ENCODE measurements at regions not wholly inside any gene's neighbourhood (a gene's known extent, or its start where the extent isn't known, plus 50 kb on each side); places are given as distances from the start of the nearest gene placed in this dataset.
"Not testable (repeated sequence)": the region's sequence is repeated elsewhere in the genome, so short reads cannot be mapped to it uniquely, and the experiment has no call there.

DNA sequence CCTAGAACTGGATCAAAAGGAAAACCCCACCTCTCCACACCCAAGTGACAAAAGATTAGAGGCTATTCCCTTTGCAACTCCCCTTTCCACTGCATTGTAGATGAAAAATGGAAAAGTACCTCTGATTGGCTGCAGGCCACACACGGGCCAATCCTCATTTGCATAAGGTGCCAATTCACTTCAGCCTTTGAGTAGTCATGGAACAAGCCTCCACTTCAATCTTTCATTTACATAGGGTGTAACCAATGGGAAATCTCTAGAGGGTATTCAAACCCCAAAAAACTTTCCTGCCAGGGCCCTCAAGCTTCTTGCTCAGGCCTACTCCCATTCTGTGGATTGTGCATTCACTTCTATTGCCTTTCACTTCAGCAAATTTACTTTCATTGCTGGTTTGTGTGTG is 122.3 kb upstream of the KCND3 start:
- TF ChIP-seq, protein P1, sequence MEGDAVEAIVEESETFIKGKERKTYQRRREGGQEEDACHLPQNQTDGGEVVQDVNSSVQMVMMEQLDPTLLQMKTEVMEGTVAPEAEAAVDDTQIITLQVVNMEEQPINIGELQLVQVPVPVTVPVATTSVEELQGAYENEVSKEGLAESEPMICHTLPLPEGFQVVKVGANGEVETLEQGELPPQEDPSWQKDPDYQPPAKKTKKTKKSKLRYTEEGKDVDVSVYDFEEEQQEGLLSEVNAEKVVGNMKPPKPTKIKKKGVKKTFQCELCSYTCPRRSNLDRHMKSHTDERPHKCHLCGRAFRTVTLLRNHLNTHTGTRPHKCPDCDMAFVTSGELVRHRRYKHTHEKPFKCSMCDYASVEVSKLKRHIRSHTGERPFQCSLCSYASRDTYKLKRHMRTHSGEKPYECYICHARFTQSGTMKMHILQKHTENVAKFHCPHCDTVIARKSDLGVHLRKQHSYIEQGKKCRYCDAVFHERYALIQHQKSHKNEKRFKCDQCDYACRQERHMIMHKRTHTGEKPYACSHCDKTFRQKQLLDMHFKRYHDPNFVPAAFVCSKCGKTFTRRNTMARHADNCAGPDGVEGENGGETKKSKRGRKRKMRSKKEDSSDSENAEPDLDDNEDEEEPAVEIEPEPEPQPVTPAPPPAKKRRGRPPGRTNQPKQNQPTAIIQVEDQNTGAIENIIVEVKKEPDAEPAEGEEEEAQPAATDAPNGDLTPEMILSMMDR (IDR thresholded peaks at IDR 0.05; ENCODE audit: unreplicated experiment): no peak
- Mint-ChIP-seq H3K4me1 (ENCODE audit: low read depth) (peaks cover 2% of the 10 kb centered on the region), H3K27me3 (no peaks in the 10 kb centered on the region), H3K36me3 (ENCODE audit: insufficient read depth) (no peaks in the 10 kb centered on the region), H3K27ac (no peak overlapping the region), H3K4me3 (ENCODE audit: low read depth) (no peak overlapping the region), H3K9me3 (ENCODE audit: low read depth) (no peaks in the 10 kb centered on the region)
- DNase-seq (ENCODE audit: low spot score, unreplicated experiment): no peak

DNA sequence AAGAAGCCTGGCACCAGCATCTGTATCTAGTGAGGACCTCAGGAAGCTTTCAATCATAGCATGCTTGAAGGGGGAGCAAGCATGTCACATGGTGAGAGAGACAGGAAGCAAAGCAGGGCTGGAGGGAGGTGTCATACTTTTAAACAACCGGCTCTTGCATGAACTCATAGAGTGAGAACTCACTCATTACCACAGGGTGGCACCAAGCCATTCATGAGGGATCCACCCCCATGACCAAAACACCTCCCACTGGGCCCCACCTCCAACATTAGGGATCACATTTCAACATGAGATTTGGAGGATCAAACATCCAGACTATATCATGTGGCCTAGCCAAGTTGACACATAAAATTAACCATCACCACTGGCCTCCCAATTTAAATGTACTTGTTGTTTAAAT is 125.1 kb upstream of the KCND3 start:
- no peak overlapping the region for H3K4me3 Mint-ChIP-seq (ENCODE audit: low read depth)
- peaks cover 2% of the 10 kb centered on the region for H3K4me1 Mint-ChIP-seq (ENCODE audit: low read depth)
- no peak for DNase-seq (ENCODE audit: low spot score, unreplicated experiment)
- H3K36me3 Mint-ChIP-seq (ENCODE audit: insufficient read depth): no peaks in the 10 kb centered on the region
- no peaks in the 10 kb centered on the region for H3K9me3 Mint-ChIP-seq (ENCODE audit: low read depth)
- no peak overlapping the region for H3K27ac Mint-ChIP-seq
- no peaks in the 10 kb centered on the region for H3K27me3 Mint-ChIP-seq
- TF ChIP-seq, protein P1 (IDR thresholded peaks at IDR 0.05; ENCODE audit: unreplicated experiment): no peak

DNA sequence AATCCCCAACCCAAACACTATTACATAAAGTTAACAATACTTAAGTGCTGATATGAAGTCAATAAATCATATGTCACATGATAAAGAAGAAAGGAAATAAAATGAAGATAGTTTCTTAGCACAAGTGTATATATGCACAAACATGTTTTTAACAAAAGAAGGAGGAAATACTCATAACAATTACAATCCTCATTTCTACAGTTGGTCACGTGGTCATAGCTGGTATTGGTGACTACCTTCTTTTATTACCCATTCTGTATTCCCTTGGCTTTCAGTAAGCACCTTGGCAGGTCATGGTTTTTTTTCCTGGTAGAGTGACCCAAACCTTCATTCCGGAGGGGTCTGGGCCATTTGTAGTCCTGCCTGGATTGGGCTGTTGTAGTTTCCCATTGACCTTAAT is 137.1 kb upstream of the KCND3 start:
- DNase-seq (ENCODE audit: low spot score, unreplicated experiment): no peak
- no peak overlapping the region for H3K27ac Mint-ChIP-seq
- TF ChIP-seq, protein P1 (IDR thresholded peaks at IDR 0.05; ENCODE audit: unreplicated experiment): no peak
- H3K27me3 Mint-ChIP-seq: peaks cover 1% of the 10 kb centered on the region
- H3K4me3 Mint-ChIP-seq (ENCODE audit: low read depth): no peak overlapping the region
- no peaks in the 10 kb centered on the region for H3K9me3 Mint-ChIP-seq (ENCODE audit: low read depth)
- no peaks in the 10 kb centered on the region for H3K4me1 Mint-ChIP-seq (ENCODE audit: low read depth)
- no peaks in the 10 kb centered on the region for H3K36me3 Mint-ChIP-seq (ENCODE audit: insufficient read depth)

DNA sequence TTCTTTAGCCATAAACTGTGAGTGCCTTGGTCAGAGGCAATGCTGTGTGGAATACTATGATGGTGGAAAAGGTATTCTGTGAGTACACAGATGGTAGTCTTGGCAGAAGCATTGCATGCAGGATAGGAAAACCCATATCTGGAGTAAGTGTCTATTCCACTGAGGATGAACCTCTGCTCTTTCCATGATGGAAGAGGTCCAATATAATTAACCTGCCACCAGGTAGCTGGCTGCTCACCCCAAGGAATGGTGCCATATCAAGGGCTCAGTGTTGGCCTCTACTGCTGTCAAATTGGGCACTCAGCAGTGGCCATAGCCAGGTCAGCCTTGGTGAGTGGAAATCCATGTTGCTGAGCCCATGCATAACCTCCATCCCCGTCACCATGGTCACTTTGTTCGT is 138.1 kb upstream of the KCND3 start:
- H3K36me3 Mint-ChIP-seq (ENCODE audit: insufficient read depth); H3K9me3 Mint-ChIP-seq (ENCODE audit: low read depth); DNase-seq (ENCODE audit: low spot score, unreplicated experiment); H3K4me1 Mint-ChIP-seq (ENCODE audit: low read depth); H3K4me3 Mint-ChIP-seq (ENCODE audit: low read depth); H3K27me3 Mint-ChIP-seq; H3K27ac Mint-ChIP-seq: not testable (repeated sequence)

DNA sequence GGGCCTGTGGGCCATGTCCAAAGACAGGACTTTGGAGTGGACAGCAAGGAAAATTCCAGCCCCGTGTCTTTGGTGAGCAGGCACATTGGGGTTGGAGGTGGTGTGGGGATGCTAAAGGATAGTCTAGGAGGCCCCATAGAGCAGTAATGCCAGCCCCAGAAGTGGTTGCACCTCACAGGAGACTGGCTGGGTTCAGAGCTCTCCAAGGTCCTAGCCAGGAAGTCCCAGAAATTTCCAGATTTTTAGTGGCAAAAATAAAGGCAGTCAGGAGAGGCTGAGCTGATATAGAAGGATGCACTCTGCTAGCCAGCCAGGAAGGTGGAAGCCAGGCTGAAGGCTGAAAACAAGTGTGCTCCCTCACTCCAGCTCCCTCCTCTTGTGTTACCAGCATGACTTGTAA is 144.0 kb upstream of the KCND3 start:
- TF ChIP-seq, protein P1 (IDR thresholded peaks at IDR 0.05; ENCODE audit: unreplicated experiment): no peak
- H3K4me3 Mint-ChIP-seq (ENCODE audit: low read depth): no peak overlapping the region
- no peaks in the 10 kb centered on the region for H3K4me1 Mint-ChIP-seq (ENCODE audit: low read depth)
- H3K36me3 Mint-ChIP-seq (ENCODE audit: insufficient read depth): no peaks in the 10 kb centered on the region
- no peak overlapping the region for H3K27ac Mint-ChIP-seq
- peaks cover 40% of the 10 kb centered on the region for H3K27me3 Mint-ChIP-seq
- no peaks in the 10 kb centered on the region for H3K9me3 Mint-ChIP-seq (ENCODE audit: low read depth)
- no peak for DNase-seq (ENCODE audit: low spot score, unreplicated experiment)

DNA sequence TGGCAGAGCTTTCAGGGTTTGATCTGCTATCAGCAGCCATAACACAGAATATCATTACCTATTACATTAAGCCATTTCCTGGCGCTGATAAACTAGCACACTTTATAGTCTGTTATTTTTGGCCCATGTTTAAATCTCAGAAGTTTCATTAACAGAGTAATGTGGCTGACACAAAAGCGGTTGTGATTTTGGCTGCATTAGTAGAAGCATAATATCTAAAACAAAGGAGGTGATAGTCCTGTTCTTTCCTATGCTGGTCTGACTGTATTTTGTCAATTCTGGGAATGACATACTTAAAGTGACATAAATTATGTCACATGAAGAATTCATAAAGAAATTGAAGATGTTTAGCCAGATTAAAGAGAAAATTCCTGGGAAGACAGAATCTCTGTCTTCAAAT is 151.3 kb upstream of the KCND3 start:
- H3K36me3 Mint-ChIP-seq (ENCODE audit: insufficient read depth): no peaks in the 10 kb centered on the region
- peaks cover 56% of the 10 kb centered on the region for H3K27me3 Mint-ChIP-seq
- TF ChIP-seq, protein P1 (IDR thresholded peaks at IDR 0.05; ENCODE audit: unreplicated experiment): no peak
- no peak for DNase-seq (ENCODE audit: low spot score, unreplicated experiment)
- no peaks in the 10 kb centered on the region for H3K9me3 Mint-ChIP-seq (ENCODE audit: low read depth)
- H3K4me3 Mint-ChIP-seq (ENCODE audit: low read depth): no peak overlapping the region
- no peak overlapping the region for H3K27ac Mint-ChIP-seq
- no peaks in the 10 kb centered on the region for H3K4me1 Mint-ChIP-seq (ENCODE audit: low read depth)
